K562 (cell line): ENCODE measurements at regions not wholly inside any gene's neighbourhood (a gene's known extent, or its start where the extent isn't known, plus 50 kb on each side); places are given as distances from the start of the nearest gene placed in this dataset.

Source experiments
- ATAC-seq: fragments of 200-7000 bp; cut with Tn5 transposase; 3 replicates; pipeline ENCODE4 v1.9.1; 2020; ENCODE audit warnings: moderate library complexity
- BruUV-seq: library from RNA; stranded (reverse); fragments of 400-500 nt; replicated peaks from 2 replicates; lab custom pipeline; 2021; lab: Mats Ljungman, UMichigan
- CTCF ChIA-PET: fragments of 300-600 bp; formaldehyde crosslinking; extraction: SDS; loops from one replicate; lab custom pipeline; 2021; ENCODE audit warnings: low intra/inter-chr PET ratio; lab: Yijun Ruan, JAX
- POLR2A ChIA-PET: fragments of 300-600, 350-650 bp; sonication (Branson Sonifier 250); formaldehyde crosslinking; extraction: SDS; loops from one replicate; lab custom pipeline; 2021; ENCODE audit warnings: antibody characterized with exemption, inconsistent platforms; lab: Yijun Ruan, JAX
- DNase-seq, 4 experiments: peaks; one replicate each; pipeline versions ENCODE4 v3.0.0 to v3.0.0-alpha.2; 2011 to 2018; ENCODE audit warnings: low spot score in 3 of 4, mixed read lengths in 3 of 4; ENCODE audit errors: extremely low read depth in 1 of 4
- FAIRE-seq: peaks from 2 replicates; lab custom pipeline; 2011; peaks lifted over from hg19 to GRCh38; lab: Jason Lieb, UNC
- H2AFZ ChIP-seq: 2 replicates; pipeline ENCODE4 v1.6.0; 2011; ENCODE audit warnings: low read depth, low read length, control low read depth, inconsistent platforms
- H3K27ac ChIP-seq: fragments of 200-600 bp; 3 replicates; pipeline ENCODE4 v1.8.0; 2011; ENCODE audit warnings: low read depth, mild to moderate bottlenecking, control low read depth, inconsistent platforms, low read length, moderate library complexity, mixed read lengths; ENCODE audit errors: extremely low read depth
- H3K27me3 ChIP-seq, 2 experiments: fragments of 300-600 bp in 1 of 2; 2 replicates in 1 of 2; 3 replicates in 1 of 2; pipeline versions ENCODE4 v1.6.0 to v1.8.0; 2011; ENCODE audit warnings: inconsistent platforms in 2 of 2, low read length in 2 of 2, mild to moderate bottlenecking in 1 of 2, mixed read lengths in 1 of 2, moderate library complexity in 1 of 2; ENCODE audit not compliant: control insufficient read depth in 2 of 2, insufficient read depth in 2 of 2
- H3K36me3 ChIP-seq: fragments of 300-600 bp; 3 replicates; pipeline ENCODE4 v1.8.0; 2011; ENCODE audit warnings: mild to moderate bottlenecking, low read length, inconsistent platforms; ENCODE audit not compliant: control insufficient read depth, insufficient read depth
- H3K4me1 ChIP-seq, 2 experiments: fragments of 200-600 bp in 1 of 2; replicated peaks in 1 of 2; 2 replicates in 1 of 2; 3 replicates in 1 of 2; pipeline versions ENCODE4 v1.5.1 to v1.8.0; 2011; ENCODE audit warnings: inconsistent platforms in 2 of 2, low read length in 2 of 2, mild to moderate bottlenecking in 1 of 2, mixed read lengths in 1 of 2, moderate library complexity in 1 of 2; ENCODE audit not compliant: control insufficient read depth in 2 of 2, insufficient read depth in 2 of 2
- H3K4me2 ChIP-seq: 2 replicates; pipeline ENCODE4 v1.6.1; 2011; ENCODE audit warnings: low read length, control low read depth, inconsistent platforms, mixed read lengths; ENCODE audit not compliant: insufficient read depth
- H3K4me3 ChIP-seq: fragments of 200-600 bp; sonication (generic), shearing (Covaris generic); 2 replicates; pipeline ENCODE4 v1.5.1; 2016; ENCODE audit warnings: control low read depth, inconsistent platforms
- H3K79me2 ChIP-seq: fragments of 200-600 bp; 3 replicates; pipeline ENCODE4 v1.8.0; 2011; ENCODE audit warnings: low read length, inconsistent platforms; ENCODE audit not compliant: control insufficient read depth, insufficient read depth
- H3K9ac ChIP-seq, 2 experiments: 2 replicates each; pipeline versions ENCODE4 v1.6.0 to v1.6.1; 2011; ENCODE audit warnings: low read depth in 2 of 2, low read length in 2 of 2, control low read depth in 1 of 2, inconsistent platforms in 1 of 2, mild to moderate bottlenecking in 1 of 2, mixed read lengths in 1 of 2; ENCODE audit not compliant: insufficient read depth in 1 of 2
- H3K9me1 ChIP-seq: one replicate; pipeline ENCODE4 v1.6.0; 2011; ENCODE audit warnings: inconsistent platforms, mild to moderate bottlenecking, low read length, moderate library complexity; ENCODE audit not compliant: control insufficient read depth, insufficient read depth
- H3K9me3 ChIP-seq: replicated peaks from 2 replicates; pipeline ENCODE4 v1.5.1; 2011; ENCODE audit warnings: low read depth, low read length, inconsistent platforms; ENCODE audit not compliant: control insufficient read depth, insufficient read depth
- H4K20me1 ChIP-seq: replicated peaks from 2 replicates; pipeline ENCODE4 v1.6.1; 2011; ENCODE audit warnings: low read length, inconsistent platforms, mixed read lengths; ENCODE audit not compliant: control insufficient read depth, insufficient read depth
- NCOA4 ChIP-seq: fragments of 450-650 bp; IDR thresholded peaks from 2 replicates; pipeline ENCODE4 v1.6.1; 2018; ENCODE audit warnings: mild to moderate bottlenecking; ENCODE audit not compliant: partially characterized antibody
- NEUROD1 ChIP-seq: fragments of 150-350 bp; IDR thresholded peaks from 2 replicates; pipeline ENCODE4 v1.6.1; 2014; ENCODE audit warnings: borderline replicate concordance, low read length, low read depth; ENCODE audit not compliant: partially characterized antibody
- STAT5B ChIP-seq: fragments of 250-450 bp; sonication (Bioruptor Pico); IDR thresholded peaks from 2 replicates; pipeline ENCODE4 v1.8.0; 2021; ENCODE audit warnings: mild to moderate bottlenecking, inconsistent platforms
- TEAD4 ChIP-seq, 2 experiments: sonication (generic) in 1 of 2; formaldehyde crosslinking in 1 of 2; IDR thresholded peaks; 2 replicates each; pipeline versions ENCODE4 v1.6.1 to v1.8.0; 2012 to 2022; ENCODE audit warnings: borderline replicate concordance in 1 of 2, inconsistent platforms in 1 of 2, low read length in 1 of 2, mild to moderate bottlenecking in 1 of 2, missing genetic modification reagents in 1 of 2
- ZNF224 ChIP-seq: sonication (generic); formaldehyde crosslinking; IDR thresholded peaks from 2 replicates; pipeline ENCODE4 v1.8.0; 2022; ENCODE audit warnings: mild to moderate bottlenecking, missing genetic modification reagents
- ZNF41 ChIP-seq: fragments of 250-450 bp; sonication (Bioruptor Pico); conservative IDR thresholded peaks from 2 replicates; pipeline ENCODE4 v1.4.0; 2020; ENCODE audit warnings: mild to moderate bottlenecking
- WGBS: fragments of 100-300 bp; shearing (Covaris generic); methylation state at CpG from one replicate; pipeline ENCODE4 v1.1.6; 2016; ENCODE audit warnings: low coverage, mixed read lengths; ENCODE audit not compliant: insufficient coverage; ENCODE audit errors: missing lambda C conversion rate; 5-methylcytosine and 5-hydroxymethylcytosine counted together
- in situ Hi-C: fragments of 300-500 bp; cut with MboI; formaldehyde crosslinking; loops from 4 replicates; pipeline ENCODE4 v1.15.0; 2018; ENCODE audit warnings: inconsistent platforms, mixed read lengths
- intact Hi-C: fragments of 100-400 bp; cut with micrococcal nuclease; formaldehyde crosslinking; loops from 2 replicates; pipeline ENCODE4 v1.14.2; 2022
- TF ChIP-seq, protein P1 (sequence below): fragments of 250-450 bp; sonication (Bioruptor Pico); IDR thresholded peaks from 2 replicates; pipeline ENCODE4 v1.9.0; 2021; ENCODE audit warnings: mild to moderate bottlenecking
- TF ChIP-seq, protein P2 (sequence below): sonication (generic); formaldehyde crosslinking; IDR thresholded peaks from 2 replicates; pipeline ENCODE4 v1.9.0; 2022; ENCODE audit warnings: mild to moderate bottlenecking, missing genetic modification reagents
- TF ChIP-seq, protein P3 (sequence below): fragments of 450-650 bp; formaldehyde crosslinking; IDR thresholded peaks from 2 replicates; pipeline ENCODE4 v1.4.0; 2020; ENCODE audit warnings: mild to moderate bottlenecking, mixed read lengths

DNA sequence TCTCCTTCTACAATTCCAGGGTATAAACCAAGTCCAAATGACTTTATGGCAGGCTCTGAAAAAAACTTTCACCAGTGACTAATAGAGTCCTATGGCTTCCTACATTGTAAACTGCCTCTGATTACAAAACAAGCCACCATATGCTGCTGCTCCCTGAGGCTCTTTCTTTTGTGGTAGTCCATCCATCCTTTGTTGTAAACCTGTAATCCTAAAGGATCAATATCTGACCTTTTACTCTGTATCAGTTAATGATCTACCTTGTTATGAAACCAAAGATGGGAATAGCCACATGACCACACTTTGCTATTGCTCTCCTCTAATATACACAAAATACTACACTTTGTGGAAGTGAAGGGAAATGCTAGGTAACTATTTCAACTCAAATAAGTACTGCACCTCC is 434.7 kb upstream of the AGTR1 start:
- H3K36me3 ChIP-seq: no peaks in the 10 kb centered on the region
- H2AFZ ChIP-seq: no peak overlapping the region
- H3K9me3 ChIP-seq: no peaks in the 10 kb centered on the region
- no peak overlapping the region for H3K27ac ChIP-seq
- H3K9me1 ChIP-seq: no peaks in the 10 kb centered on the region
- no peak overlapping the region for H3K4me2 ChIP-seq
- in situ Hi-C loops: no loop called here
- ChIA-PET POLR2A (no interaction called here), CTCF (no interaction called here)
- no peak overlapping the region for H3K9ac ChIP-seq
- H3K4me3 ChIP-seq: no peak overlapping the region
- H4K20me1 ChIP-seq: no peaks in the 10 kb centered on the region
- intact Hi-C loops: no loop called here
- TF ChIP-seq NEUROD1 (no peak), TEAD4 (IDR thresholded peaks at IDR 0.05; ENCODE audit: low read length) (no peak), TEAD4 (CRISPR knock-in tag; IDR thresholded peaks at IDR 0.05; ENCODE audit: borderline replicate concordance) (no peak), STAT5B (CRISPR knock-in tag) (no peak)
- no peaks in the 10 kb centered on the region for H3K27me3 ChIP-seq
- no peaks in the 10 kb centered on the region for H3K4me1 ChIP-seq
- BruUV-seq: no TSS peak
- DNase-seq (no peak), FAIRE-seq (no peak), ATAC-seq (no peak)
- H3K79me2 ChIP-seq: no peaks in the 10 kb centered on the region

DNA sequence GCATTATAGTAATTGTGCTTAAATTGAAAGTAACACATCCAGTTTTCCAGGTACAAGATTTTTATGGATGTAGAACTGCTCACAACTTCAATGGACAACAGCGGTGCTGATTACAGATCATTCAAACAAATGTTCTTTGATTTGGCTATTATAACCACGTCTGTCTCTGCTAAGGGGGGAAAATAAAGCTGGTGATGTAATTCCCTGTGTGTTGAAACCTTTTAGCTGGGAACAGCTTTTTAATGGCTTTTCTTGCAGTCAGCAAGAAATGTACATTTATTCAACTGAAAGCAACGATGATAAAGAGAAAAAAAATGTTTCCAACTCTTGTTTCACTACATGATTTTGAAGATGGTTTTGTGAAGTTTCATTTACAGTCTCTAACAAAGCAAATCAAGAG is 431.9 kb upstream of the AGTR1 start:
- ChIA-PET CTCF (no interaction called here), POLR2A (no interaction called here)
- no peaks in the 10 kb centered on the region for H3K9me3 ChIP-seq
- H3K4me3 ChIP-seq: no peak overlapping the region
- DNase-seq (no peak), FAIRE-seq (no peak), ATAC-seq (no peak)
- intact Hi-C loops (no loop called here), in situ Hi-C loops (no loop called here)
- H3K4me2 ChIP-seq: no peak overlapping the region
- H3K9ac ChIP-seq: no peak overlapping the region
- H3K4me1 ChIP-seq: no peaks in the 10 kb centered on the region
- H3K27me3 ChIP-seq: no peaks in the 10 kb centered on the region
- 4% methylated on average over 3 of the region's 3 CpGs for WGBS
- H2AFZ ChIP-seq: no peak overlapping the region
- no peaks in the 10 kb centered on the region for H4K20me1 ChIP-seq
- H3K9me1 ChIP-seq: no peaks in the 10 kb centered on the region
- no peak overlapping the region for H3K27ac ChIP-seq
- H3K36me3 ChIP-seq: no peaks in the 10 kb centered on the region
- H3K79me2 ChIP-seq: no peaks in the 10 kb centered on the region
- BruUV-seq: no TSS peak
- TF ChIP-seq NCOA4 (no peak), ZNF224 (no peak), ZNF41 (CRISPR knock-in tag) (no peak)
- TF ChIP-seq, protein P1, sequence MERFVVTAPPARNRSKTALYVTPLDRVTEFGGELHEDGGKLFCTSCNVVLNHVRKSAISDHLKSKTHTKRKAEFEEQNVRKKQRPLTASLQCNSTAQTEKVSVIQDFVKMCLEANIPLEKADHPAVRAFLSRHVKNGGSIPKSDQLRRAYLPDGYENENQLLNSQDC: no peak
- TF ChIP-seq, protein P2, sequence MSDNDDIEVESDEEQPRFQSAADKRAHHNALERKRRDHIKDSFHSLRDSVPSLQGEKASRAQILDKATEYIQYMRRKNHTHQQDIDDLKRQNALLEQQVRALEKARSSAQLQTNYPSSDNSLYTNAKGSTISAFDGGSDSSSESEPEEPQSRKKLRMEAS: no peak
- TF ChIP-seq, protein P3, sequence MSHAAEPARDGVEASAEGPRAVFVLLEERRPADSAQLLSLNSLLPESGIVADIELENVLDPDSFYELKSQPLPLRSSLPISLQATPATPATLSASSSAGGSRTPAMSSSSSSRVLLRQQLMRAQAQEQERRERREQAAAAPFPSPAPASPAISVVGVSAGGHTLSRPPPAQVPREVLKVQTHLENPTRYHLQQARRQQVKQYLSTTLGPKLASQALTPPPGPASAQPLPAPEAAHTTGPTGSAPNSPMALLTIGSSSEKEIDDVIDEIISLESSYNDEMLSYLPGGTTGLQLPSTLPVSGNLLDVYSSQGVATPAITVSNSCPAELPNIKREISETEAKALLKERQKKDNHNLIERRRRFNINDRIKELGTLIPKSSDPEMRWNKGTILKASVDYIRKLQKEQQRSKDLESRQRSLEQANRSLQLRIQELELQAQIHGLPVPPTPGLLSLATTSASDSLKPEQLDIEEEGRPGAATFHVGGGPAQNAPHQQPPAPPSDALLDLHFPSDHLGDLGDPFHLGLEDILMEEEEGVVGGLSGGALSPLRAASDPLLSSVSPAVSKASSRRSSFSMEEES: no peak
